ENCODE measurements at regions not wholly inside any gene's neighbourhood (a gene's known extent, or its start where the extent isn't known, plus 50 kb on each side); places are given as distances from the start of the nearest gene placed in this dataset.

- no peak for TF ChIP-seq CHD7 (IDR thresholded peaks at IDR 0.05; ENCODE audit: insufficient replicate concordance, low read length)
Observed at GRCh38 chr5:8156706-8157105, 287.8 kb downstream of the MTRR start (continued).

Data from H1 (cell line).